Epithelial cell of proximal tubule (primary cell): ENCODE measurements at regions not wholly inside any gene's neighbourhood (a gene's known extent, or its start where the extent isn't known, plus 50 kb on each side); places are given as distances from the start of the nearest gene placed in this dataset.

ENCODE experiments used
- DNase-seq: peaks from one replicate; pipeline ENCODE4 v3.0.0-alpha.2; 2011; ENCODE audit warnings: low read depth
- H3K4me3 ChIP-seq: 2 replicates; pipeline ENCODE4 v1.5.1; 2011; ENCODE audit warnings: low read depth, mild to moderate bottlenecking, low read length
- TF ChIP-seq, protein P1 (sequence below): conservative IDR thresholded peaks from 2 replicates; pipeline ENCODE4 v1.5.1; 2012; ENCODE audit warnings: low read depth, mild to moderate bottlenecking, low read length

DNA sequence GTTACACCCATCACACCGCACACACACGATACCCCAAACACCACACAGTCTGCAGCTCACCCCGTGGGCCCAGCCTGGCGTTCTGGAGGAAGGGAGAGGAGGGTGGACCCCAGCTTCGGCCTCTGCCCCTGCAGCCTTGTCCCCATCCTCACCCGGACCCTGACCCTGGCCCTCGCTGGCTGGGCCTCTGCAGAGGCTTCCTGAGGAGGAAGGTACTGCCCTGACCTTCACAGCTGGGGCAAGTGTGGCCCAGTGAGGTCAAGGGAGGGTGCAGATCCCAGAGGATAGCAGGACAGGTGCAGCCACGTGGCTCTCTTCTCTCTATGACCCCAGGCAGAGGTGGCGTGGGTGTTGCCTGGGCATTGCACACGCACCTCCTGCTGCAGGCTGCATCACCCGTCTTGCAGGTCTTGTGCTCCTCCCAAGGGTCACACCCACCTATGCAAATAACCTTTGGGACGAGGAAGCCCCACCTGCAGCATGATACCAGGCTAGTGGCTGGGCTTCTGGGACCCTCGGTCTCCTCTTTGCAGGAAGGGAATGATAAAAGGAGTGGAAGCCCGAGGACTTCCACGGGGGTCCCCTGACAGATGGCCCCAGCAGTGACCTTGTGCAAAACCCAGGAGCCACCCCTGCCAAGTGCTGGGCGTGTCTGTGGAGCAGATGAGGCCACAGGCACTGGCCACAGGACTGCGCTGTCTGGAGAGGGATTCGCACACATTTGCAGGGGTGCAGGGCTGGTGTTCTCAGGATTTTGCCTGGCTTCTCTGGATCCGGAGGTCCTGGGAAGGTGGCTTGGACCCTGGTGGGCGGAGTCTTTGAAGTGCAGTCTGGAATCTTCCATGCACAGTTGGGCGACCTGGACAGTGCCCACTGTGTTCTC lies 1241.5 kb downstream of the BRD1 start:
- H3K4me3 ChIP-seq = no peak overlapping the region
- DNase-seq = no peak
- TF ChIP-seq, protein P1, sequence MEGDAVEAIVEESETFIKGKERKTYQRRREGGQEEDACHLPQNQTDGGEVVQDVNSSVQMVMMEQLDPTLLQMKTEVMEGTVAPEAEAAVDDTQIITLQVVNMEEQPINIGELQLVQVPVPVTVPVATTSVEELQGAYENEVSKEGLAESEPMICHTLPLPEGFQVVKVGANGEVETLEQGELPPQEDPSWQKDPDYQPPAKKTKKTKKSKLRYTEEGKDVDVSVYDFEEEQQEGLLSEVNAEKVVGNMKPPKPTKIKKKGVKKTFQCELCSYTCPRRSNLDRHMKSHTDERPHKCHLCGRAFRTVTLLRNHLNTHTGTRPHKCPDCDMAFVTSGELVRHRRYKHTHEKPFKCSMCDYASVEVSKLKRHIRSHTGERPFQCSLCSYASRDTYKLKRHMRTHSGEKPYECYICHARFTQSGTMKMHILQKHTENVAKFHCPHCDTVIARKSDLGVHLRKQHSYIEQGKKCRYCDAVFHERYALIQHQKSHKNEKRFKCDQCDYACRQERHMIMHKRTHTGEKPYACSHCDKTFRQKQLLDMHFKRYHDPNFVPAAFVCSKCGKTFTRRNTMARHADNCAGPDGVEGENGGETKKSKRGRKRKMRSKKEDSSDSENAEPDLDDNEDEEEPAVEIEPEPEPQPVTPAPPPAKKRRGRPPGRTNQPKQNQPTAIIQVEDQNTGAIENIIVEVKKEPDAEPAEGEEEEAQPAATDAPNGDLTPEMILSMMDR = no peak

DNA sequence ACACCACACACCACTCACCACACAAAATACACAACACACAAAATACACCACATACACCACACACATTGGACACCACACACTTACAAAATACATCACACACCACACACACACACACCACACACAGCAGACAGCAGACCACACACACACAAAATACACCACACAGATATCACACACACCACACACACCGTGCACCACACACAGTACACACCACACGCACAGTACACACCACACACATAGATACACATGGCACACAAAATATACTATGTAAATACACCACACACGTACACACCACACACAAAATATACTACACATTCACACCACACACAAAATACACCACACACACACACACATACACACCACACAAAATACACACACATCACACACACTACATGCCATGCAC lies 1243.5 kb downstream of the BRD1 start:
- H3K4me3 ChIP-seq = no peak overlapping the region
- TF ChIP-seq, protein P1 = no peak
- DNase-seq = no peak

DNA sequence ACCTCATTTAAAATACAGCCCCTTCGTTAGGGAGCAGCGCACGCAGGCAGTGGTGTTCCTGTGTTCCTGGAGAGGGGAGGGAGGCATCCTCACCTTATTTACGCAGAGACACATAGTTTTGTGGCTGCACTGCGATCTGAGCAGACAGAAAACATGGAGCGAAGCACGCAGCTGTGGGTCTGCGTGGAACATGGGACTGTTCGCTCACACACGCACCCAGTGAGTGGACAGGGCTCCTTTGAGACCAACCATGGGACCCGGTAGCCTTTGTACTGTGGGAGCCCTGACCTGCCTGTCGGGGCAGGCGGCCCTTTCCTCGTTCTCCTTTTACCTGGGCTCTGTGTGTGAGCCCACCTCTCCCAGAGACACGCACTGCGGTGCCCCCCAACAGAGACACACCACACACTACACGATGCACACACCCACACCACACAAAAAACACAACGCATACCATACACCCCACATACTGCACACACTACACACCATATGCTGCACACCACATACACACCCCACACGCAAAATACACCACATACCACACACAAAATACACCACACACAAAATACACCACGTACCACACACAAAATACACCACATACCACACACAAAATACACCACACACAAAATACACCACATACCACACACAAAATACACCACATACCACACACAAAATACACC lies 1245.7 kb downstream of the BRD1 start:
- H3K4me3 ChIP-seq = no peak overlapping the region
- no peak for DNase-seq
- TF ChIP-seq, protein P1 = no peak

DNA sequence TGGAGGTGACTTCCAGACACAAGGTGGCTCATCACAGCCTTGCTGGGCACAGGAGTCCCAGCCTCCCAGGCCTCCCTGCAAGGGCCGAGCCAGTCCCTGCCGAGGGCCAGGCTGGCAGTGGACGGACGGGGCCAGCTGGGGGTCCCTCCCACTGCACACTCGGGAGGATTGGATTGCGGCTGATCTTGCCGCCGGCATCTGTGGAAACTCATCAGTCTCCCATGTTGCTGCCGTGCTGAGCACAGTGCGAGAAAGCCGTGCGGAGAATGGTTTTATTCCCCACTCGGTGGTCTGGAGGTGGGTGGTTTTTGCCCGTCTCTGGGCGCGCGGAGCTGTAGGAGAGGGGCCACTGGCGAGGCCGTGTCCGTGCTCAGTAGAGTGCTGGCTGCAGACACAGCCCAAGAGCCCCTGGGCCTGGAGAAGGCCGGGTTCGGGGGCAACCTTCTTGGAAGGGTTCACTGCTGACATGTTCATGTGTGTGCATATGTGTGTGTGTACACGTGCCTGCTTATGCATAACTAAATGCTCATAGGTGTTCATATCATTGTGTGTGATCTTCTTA lies 1246.4 kb downstream of the BRD1 start:
- TF ChIP-seq, protein P1 = no peak
- no peak overlapping the region for H3K4me3 ChIP-seq
- DNase-seq = no peak

DNA sequence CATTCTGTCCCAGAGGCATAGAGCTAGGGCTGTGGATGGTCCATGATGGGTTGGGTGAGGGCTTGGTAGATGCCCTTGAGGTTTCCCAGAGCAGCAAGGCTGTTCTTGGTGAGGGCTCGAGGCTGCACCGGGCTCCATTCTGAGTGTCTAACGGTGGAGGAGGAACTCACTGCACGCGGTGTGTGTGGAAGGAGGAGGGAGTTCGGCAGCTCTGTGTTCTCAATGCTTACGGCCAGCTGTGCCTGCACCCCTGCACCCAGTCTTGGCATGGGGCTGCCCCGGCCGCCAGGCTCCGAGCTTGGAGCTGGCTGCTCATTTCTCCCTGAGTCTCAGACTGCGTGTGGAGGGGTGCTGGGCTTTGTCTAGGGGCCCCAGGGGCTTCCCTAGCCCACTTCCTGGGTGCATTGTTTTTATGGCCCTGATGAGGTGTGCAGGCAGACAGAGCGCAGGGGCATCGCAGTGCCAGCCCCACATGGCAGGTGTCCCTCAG lies 1247.1 kb downstream of the BRD1 start:
- TF ChIP-seq, protein P1 = no peak
- no peak overlapping the region for H3K4me3 ChIP-seq
- DNase-seq = no peak

DNA sequence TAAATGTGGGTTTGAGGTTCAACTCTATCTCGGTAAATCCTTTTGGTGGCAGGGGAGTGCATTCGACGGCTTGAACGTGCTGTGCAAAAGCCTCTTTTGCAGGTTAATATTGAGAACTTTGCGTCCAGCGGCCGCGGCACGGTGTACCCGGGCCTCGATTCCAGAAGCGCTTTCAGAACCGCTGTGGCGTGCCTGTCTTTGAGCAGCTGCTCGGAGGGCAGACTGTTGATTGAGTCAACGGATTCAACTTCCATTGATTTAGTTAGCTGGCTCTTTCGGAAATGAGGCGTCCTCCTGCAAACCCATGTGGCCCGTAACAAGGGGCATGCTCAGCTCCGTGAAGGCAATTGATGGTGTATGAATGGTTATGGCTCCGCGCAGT lies 1247.8 kb downstream of the BRD1 start:
- DNase-seq = no peak
- H3K4me3 ChIP-seq = no peak overlapping the region
- TF ChIP-seq, protein P1 = no peak
